ENCODE measurements at regions not wholly inside any gene's neighbourhood (a gene's known extent, or its start where the extent isn't known, plus 50 kb on each side); places are given as distances from the start of the nearest gene placed in this dataset.

DNA sequence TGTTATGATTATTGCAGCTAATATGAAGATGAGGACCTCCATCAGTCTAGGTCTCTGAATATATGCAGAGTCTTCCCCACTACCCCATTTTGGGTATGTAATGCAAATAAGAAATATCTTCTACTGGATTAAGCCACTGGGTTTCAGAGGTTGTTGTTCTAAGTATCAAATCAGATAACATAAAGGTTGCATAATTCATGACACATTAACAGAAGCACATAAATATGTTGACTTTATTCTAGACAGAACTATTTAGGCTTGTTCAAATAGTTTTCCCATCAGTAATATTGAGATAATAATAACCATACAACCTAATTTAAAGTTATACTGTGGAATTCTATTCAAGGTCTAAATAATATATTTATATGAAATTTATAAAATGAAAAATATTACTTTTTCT is 157.1 kb downstream of the ETV1 start:
- TF ChIP-seq EZH2 (IDR thresholded peaks at IDR 0.05; ENCODE audit: insufficient read depth, poor library complexity, severe bottlenecking) (no peak), EZH2phosphoT487 (IDR thresholded peaks at IDR 0.05; ENCODE audit: insufficient read depth, low read depth) (no peak)

Measured in GM23248 (cell line).